ENCODE measurements at regions not wholly inside any gene's neighbourhood (a gene's known extent, or its start where the extent isn't known, plus 50 kb on each side); places are given as distances from the start of the nearest gene placed in this dataset.

- Histone ChIP-seq H3K9ac (no peak overlapping the region), H3K36me3 (ENCODE audit: insufficient read depth) (no peaks in the 10 kb centered on the region), H2AFZ (ENCODE audit: low read depth) (no peak overlapping the region), H3K79me2 (ENCODE audit: insufficient read depth, low read depth) (no peaks in the 10 kb centered on the region), H3K4me1 (ENCODE audit: low read depth, poor library complexity, severe bottlenecking) (no peaks in the 10 kb centered on the region), H3K4me3 (IDR thresholded peaks at IDR 0.05; ENCODE audit: insufficient read depth, low read depth, low read length) (no peak overlapping the region), H3K27ac (no peak overlapping the region), H4K20me1 (ENCODE audit: insufficient read depth) (no peaks in the 10 kb centered on the region), H3K27me3 (ENCODE audit: insufficient read depth, low read depth) (no peaks in the 10 kb centered on the region), H3K4me2 (no peak overlapping the region)
- TF ChIP-seq CTCF (conservative IDR thresholded peaks at IDR 0.05; ENCODE audit: low read depth, low read length), result no peak
Observed at GRCh38 chr10:109247814-109248213, 675.5 kb downstream of the XPNPEP1 start.

- Histone ChIP-seq H3K4me1 (ENCODE audit: low read depth, poor library complexity, severe bottlenecking) (no peaks in the 10 kb centered on the region), H3K79me2 (ENCODE audit: insufficient read depth, low read depth) (no peaks in the 10 kb centered on the region), H3K27me3 (ENCODE audit: insufficient read depth, low read depth) (no peaks in the 10 kb centered on the region), H3K36me3 (ENCODE audit: insufficient read depth) (no peaks in the 10 kb centered on the region), H3K4me3 (IDR thresholded peaks at IDR 0.05; ENCODE audit: insufficient read depth, low read depth, low read length) (no peak overlapping the region), H3K27ac (no peak overlapping the region), H3K4me2 (no peak overlapping the region), H2AFZ (ENCODE audit: low read depth) (no peak overlapping the region), H3K9ac (no peak overlapping the region), H4K20me1 (ENCODE audit: insufficient read depth) (no peaks in the 10 kb centered on the region)
- no peak for TF ChIP-seq CTCF (conservative IDR thresholded peaks at IDR 0.05; ENCODE audit: low read depth, low read length)
Observed at GRCh38 chr10:109245821-109246220, 677.5 kb downstream of the XPNPEP1 start.

- Histone ChIP-seq H3K79me2 (ENCODE audit: insufficient read depth, low read depth) (no peaks in the 10 kb centered on the region), H3K9ac (no peak overlapping the region)
- TF ChIP-seq CTCF (conservative IDR thresholded peaks at IDR 0.05; ENCODE audit: low read depth, low read length), result no peak
Observed at GRCh38 chr10:109239371-109239770, 683.9 kb downstream of the XPNPEP1 start.

GRCh38 chr10:109237682-109238081 is 685.6 kb downstream of the XPNPEP1 start:
- TF ChIP-seq CTCF (conservative IDR thresholded peaks at IDR 0.05; ENCODE audit: low read depth, low read length), result no peak
- Histone ChIP-seq H2AFZ (ENCODE audit: low read depth) (no peak overlapping the region), H3K36me3 (ENCODE audit: insufficient read depth) (no peaks in the 10 kb centered on the region), H3K4me3 (IDR thresholded peaks at IDR 0.05; ENCODE audit: insufficient read depth, low read depth, low read length) (no peak overlapping the region), H3K9ac (no peak overlapping the region), H3K4me2 (no peak overlapping the region), H4K20me1 (ENCODE audit: insufficient read depth) (no peaks in the 10 kb centered on the region), H3K4me1 (ENCODE audit: low read depth, poor library complexity, severe bottlenecking) (no peaks in the 10 kb centered on the region), H3K27ac (no peak overlapping the region), H3K79me2 (ENCODE audit: insufficient read depth, low read depth) (no peaks in the 10 kb centered on the region), H3K27me3 (ENCODE audit: insufficient read depth, low read depth) (no peaks in the 10 kb centered on the region)

More at GRCh38 chr10:109239371-109239770, 683.9 kb downstream of the XPNPEP1 start:
- H3K4me3 ChIP-seq (IDR thresholded peaks at IDR 0.05; ENCODE audit: insufficient read depth, low read depth, low read length), result no peak overlapping the region
- no peaks in the 10 kb centered on the region for H3K27me3 ChIP-seq (ENCODE audit: insufficient read depth, low read depth)
- H4K20me1 ChIP-seq (ENCODE audit: insufficient read depth), result no peaks in the 10 kb centered on the region
- no peak overlapping the region for H2AFZ ChIP-seq (ENCODE audit: low read depth)
- H3K4me2 ChIP-seq, result no peak overlapping the region
- H3K4me1 ChIP-seq (ENCODE audit: low read depth, poor library complexity, severe bottlenecking), result no peaks in the 10 kb centered on the region
- no peak overlapping the region for H3K27ac ChIP-seq
- no peaks in the 10 kb centered on the region for H3K36me3 ChIP-seq (ENCODE audit: insufficient read depth)

Data from KMS-11 (cell line).